Fibroblast of the conjunctiva (primary cell): ENCODE measurements at regions not wholly inside any gene's neighbourhood (a gene's known extent, or its start where the extent isn't known, plus 50 kb on each side); places are given as distances from the start of the nearest gene placed in this dataset.

Source experiments
- DNase-seq: peaks from one replicate; pipeline ENCODE4 v3.0.0-alpha.2; 2010; ENCODE audit warnings: low read depth

DNA sequence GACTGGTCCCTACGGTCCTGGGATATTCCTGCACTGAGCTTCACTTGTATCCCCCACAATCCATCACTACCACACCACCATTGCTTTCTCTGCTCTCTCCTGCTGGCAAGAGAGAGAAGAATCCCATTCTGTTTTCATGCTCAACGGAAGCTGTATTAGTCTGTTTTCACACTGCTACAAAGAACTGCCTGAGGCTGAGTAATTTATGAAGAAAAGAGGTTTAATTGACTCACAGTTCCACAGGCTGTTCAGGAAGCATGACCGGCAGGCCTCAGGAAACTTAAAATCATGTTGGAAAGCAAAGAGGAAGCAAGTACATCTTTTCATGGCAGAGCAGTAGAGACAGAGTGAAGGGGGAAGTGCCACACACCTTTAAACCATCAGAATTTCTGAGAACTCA lies 260.4 kb upstream of the LYZL1 start:
- DNase-seq, result no peak

DNA sequence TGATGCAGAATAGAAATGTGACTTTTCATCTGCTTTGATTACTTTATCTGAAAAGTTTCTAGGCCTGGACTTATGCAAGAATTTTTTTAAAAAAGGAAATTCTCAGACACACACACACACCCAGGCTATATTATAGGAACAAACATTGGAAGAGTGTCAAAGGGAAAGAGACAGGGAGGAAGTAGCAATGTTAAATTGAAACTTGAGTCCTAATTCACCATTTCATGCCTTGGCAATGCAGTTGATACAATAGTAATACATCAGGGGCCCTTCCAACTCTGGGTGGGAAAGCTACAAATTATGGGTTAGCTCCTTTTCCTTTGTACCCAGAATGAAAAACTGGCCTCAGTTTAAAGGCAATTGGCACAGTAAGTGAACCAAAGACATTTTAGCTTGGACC lies 258.0 kb upstream of the LYZL1 start:
- DNase-seq, result no peak

DNA sequence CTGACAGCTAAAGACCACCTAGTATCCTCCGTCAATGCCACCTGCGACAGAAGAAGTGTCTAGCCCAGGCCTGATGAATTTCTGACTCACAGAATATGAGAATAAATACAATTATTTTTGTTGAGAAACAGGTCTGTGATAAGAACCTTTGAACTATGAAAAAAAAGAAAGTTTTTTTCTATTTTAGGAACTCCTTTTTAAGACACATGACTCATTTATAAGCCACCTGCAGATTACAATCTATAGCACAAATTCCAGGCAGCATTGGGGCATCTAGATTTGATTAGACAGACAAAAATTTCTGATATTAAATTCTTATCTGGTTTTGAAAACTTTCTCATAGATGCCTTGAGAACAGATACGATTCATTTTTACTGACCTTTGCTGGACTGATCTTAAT lies 256.7 kb upstream of the LYZL1 start:
- DNase-seq, result no peak

DNA sequence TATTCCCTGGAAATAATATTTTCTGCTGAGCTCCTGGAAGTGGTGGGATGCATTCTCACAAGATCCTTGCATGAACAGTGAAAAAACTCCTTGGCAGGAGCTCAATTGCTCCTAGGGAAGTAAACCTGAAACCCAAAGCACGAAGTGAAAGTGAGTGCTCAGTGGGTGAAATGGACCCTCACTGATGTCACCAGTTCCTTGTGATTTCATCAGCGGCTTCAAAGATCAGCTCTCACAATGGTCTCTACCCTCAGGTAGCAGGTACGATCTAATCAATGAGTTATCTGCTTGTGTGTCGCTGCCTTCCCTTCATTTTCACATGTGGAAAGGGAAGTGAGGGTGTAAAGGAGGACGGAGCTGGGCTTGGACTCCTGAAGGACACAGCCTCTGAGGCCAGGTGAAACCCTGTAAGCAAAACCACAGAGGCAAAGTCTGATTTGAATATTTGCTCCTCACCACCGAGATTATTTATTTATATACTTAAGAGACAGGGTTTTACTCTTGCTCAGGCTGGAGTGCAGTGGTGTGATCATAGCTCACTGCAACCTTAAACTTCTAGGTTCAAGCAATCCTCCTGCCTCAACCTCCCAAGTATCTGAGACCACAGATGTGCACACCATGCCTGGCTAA lies 255.4 kb upstream of the LYZL1 start:
- no peak for DNase-seq

DNA sequence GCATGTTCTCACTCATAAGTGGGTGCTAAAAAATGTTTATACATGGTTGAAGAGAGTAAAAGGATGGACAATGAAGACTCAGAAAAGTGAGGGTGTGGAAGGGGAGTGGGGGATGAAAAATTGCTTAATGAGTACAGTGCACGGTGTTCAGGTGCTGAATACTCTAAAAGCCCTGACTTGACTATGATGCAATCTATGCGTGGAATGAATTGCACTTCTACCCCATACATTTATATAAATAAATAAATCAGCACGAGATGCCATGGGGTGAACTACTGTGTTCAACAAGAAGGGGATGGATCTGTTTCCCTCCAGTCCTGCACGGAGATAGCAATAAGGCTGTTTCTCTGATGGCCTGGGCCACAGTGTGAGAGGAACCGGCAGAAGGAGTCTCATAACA lies 254.3 kb upstream of the LYZL1 start:
- DNase-seq, result no peak

DNA sequence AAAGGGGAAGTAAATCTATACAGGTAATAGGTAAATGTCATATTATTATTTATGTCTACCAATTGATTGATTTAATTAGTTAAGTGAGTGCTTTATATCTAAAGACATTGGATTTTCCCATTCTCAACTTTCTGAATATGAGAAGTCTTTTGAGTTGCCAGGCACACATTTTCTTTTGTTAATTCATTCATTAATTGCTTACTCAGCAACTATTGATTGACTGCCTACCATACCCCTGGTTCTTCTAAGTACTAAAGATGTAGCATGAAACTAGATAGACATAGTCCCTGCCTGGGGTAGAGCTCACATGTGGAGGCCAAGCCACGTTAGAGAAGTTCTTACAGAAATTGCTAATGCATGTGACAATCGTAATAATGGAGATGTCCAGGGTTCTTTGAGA lies 253.1 kb upstream of the LYZL1 start:
- no peak for DNase-seq

DNA sequence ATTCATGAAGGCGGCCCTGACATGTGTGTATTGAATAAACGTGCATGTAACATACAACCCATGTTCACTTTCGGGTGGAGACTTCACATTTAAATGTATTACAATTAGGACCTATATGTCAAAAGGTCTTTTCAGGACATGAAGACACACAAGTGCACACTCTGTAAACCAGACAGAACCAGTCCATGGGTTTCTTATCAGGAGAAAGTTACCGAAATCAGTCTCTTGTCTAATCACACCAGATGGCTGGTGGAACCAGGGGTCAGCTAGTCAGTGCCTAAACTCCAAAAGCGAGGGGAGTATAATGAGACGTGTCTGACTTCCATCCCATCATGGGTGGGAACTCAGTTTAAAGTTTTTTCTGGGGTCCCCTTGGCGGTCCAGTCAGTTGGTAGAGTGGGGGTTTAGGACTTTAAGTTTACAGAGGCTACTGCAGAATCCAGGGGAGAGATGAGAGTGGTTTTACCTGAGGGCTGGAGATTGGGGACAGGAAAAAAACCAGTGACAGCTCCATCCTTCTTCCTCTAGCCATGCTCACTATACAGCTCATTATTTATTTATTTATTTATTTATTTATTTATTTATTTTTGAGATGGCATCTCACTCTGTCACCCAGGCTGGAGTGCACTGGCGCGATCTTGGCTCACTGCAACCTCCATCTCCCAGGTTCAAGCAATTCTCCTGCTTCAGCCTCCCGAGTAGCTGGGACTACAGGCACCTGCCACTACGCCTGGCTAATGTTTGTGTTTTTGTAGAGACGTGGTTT lies 251.3 kb upstream of the LYZL1 start:
- DNase-seq, result no peak

- no peak for DNase-seq
Observed at GRCh38 chr10:29039091-29039490, 249.8 kb upstream of the LYZL1 start.

DNA sequence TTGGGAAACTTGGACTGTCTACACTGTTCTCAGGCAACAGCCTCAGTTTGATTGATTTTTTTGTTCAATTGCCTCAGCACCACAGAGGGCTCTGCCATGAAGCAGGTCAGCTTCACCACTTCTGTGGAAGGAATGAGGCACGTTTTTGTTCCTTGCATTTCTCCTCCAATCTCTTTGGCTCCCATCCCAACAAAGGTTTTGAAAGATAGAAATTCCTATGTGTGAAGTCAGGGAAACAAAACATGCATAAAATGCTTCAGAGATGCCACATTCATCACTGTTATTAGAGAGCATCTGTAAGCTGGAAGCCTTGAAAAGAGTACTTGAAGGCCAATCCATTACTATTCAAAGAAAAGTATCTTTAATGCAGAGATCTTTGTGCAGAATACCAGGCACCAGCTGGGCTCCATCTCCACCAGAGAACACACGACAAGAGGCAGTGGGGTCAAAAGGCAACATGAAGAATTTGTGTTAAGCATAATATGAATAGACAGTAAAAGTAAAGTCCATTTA lies 249.1 kb upstream of the LYZL1 start:
- DNase-seq, result peak; percentile 46

DNA sequence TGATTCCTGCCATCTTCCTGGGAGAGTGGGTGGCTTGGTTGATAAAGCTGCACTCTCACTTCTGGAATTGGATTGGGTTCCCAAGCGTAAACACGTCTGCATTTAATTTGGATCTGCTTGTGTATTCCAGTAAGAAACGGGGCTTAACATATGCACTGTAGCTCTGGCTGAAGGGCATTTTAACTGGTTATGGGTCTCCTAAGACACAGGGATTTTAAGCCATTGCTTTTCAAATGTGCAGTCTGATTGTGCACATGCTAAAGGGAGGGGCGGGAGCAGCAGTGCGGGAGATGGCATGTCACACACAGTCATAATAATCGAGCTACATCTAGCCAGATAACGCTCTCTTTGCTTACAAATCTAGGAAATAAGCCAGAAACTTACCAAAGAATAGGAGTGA lies 247.3 kb upstream of the LYZL1 start:
- no peak for DNase-seq

- DNase-seq, result no peak
Observed at GRCh38 chr10:29048506-29048905, 240.4 kb upstream of the LYZL1 start.

GRCh38 chr10:29050081-29050480 lies 238.8 kb upstream of the LYZL1 start:
- no peak for DNase-seq

DNA sequence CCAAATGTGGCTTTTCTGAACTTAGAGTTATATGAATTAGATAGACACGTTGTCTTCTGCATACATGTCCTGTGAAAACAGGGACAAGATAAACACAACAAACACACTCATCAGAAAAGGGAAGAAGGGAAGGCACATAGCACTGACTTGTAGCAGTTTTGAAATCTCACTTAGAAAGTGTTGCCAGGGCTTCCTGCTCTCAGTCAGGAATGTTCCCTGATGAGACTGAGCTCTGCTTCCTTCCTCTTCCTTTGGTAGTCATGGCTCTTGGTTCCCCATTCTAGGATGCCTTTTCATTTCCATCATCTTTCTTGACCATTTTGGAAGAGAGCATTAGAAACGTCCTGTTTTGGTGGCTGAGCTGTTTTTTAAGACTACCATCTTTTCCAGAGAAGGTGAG lies 233.8 kb upstream of the LYZL1 start:
- no peak for DNase-seq

- no peak for DNase-seq
Observed at GRCh38 chr10:29056729-29057128, 232.1 kb upstream of the LYZL1 start.

DNA sequence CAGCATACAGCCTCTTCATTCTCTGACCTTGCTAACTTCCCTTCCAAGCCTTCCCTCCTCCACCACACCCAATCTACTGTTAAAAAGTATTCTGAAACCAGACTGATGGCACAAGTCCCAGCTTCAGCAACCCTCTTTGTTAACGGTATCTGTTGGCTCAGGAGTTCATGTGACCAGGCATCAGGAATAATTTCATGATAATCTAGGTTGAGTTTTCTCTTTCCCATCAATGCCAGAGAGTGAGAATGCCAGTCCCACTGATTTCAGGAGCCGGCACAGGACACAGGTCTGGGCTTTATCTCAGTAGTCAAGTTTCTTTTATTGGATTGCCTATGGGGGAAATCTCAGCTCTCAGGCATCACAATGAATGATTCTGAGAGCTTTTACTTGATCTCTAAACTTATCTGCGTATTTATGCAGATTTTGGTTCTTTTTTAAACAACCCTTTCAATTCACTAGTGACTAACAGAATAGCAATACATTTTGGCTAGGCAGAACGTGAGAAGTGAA lies 231.0 kb upstream of the LYZL1 start:
- no peak for DNase-seq

DNA sequence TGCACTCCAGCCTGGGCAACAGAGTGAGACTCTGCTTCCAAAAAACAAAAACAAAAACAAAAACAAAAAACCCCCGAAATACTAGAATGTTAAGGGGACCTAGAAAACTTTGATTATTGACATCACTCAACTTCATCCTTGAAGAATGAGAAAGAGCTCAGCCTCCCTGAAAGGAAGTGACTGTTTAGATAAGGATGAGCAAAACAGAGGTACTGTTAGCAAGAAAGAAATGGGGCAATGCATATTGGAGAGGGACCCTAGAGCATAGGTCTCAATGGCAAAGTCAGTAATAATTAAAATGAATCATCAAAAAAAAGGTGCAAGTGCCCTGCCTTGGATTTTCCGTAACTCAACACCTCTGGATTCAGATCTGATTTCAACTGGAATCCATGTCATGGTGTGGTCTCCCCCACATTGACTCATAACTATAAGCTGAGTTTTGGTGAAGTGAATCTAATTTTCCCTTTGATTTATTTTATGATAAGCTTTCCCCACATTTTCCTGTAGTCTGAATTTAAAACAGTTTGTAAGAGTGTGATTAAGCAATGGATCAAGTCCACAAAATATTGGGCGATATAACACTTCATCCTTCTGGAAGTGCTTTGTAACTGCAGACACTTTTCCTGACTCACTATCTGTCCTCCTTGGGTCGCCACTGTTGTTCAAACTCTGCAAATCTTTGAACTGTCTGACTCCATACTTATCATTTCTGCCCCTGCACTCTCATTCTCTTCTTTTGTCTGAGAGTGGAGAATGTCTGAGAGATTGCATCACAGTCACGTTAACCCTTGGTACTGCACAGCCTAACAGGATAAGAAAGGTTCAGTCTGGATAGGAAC lies 224.8 kb upstream of the LYZL1 start:
- DNase-seq, result no peak

DNA sequence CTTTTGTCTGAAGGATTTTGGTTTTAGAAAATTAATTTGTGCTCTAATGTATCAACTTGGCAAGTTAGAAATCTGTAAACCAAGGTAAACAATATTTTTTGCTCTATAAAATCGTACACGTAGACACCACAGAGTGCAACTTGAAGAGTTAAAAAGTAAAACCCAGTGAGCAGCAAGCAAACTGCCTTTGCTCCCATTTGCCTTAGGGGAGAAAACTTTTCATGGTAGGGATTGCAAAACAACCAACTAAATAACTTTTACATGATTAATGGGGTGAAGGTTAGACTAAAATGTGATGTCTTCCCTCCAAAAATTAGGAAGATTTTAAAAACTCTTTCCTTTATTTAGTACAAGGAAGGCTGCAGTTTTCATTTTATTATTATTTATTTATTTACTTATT lies 224.2 kb upstream of the LYZL1 start:
- no peak for DNase-seq

DNA sequence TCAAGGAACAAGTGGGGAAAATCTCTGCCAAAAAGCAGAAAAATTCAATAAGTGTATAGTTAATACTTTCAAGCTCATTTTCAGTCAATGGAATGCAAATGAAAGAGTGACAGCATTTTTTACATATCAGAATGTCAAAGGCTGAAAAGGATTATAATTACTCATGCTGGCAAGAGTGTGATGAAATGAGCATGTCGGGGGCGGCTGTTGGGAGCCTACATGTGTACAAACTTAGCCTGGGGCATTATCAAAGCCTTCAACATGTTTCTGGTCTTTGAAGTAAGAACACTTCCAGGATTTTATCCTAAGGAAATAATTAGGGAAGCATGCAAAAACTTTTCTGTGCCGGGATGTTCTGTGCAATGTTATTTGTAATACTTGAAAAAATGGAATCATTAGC lies 221.7 kb upstream of the LYZL1 start:
- peak; percentile 43 for DNase-seq

DNA sequence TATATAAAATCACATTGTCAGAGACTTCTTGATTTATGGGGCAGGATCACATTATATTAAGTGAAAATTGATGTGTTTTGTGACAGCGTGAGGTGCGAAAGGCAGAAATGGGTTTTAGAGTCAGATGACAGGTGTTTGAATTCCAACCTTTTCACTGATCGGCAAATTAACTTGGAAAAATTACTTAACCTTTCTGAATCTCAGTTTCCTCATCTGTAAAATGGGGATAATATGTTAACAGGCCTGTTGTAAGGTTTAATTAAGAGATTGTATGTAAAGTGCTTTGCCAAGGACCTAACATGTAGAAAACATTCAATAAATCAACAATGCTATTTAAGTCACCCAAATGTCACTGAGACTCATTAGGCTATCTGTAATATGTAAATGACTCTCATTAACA lies 221.2 kb upstream of the LYZL1 start:
- DNase-seq, result no peak

DNA sequence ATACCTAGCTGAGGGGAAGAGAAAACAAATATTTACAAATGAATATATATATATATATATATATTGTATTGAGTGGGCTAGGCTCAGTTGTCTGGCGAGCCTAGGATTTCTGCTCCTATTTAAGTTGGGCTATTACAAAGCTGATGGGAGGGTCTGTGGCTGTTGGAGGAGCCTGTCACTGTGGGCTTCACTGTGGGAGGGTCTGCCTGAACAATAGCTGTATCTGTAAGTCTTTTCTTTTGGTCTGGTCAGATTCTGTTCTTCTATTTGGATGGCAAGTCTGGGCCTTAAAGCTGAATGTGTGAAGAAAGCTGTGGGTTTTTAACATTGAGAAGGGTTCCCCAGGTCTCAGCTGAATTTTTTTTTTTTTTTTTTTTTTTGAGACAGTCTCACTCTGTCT lies 220.6 kb upstream of the LYZL1 start:
- DNase-seq, result no peak

- no peak for DNase-seq
Observed at GRCh38 chr10:29068966-29069365, 219.9 kb upstream of the LYZL1 start.

DNA sequence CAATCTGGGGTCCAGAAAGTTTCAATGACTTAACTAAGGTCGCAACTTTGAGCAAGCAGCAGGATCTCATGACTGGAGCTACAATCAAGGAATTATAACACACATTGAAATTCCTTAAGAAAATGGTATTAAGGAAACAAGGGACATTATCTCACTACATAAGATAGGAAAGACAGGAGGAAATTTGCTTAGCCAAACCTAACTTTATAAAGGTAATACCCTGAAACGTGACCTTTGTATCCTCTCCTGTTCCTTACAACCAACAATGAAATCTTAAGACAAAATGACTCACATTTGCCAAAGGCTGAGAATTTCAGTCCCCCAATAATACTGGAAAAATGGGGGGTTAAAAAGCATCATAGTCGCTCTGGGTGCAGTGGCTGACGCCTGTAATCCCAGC lies 218.9 kb upstream of the LYZL1 start:
- no peak for DNase-seq

DNA sequence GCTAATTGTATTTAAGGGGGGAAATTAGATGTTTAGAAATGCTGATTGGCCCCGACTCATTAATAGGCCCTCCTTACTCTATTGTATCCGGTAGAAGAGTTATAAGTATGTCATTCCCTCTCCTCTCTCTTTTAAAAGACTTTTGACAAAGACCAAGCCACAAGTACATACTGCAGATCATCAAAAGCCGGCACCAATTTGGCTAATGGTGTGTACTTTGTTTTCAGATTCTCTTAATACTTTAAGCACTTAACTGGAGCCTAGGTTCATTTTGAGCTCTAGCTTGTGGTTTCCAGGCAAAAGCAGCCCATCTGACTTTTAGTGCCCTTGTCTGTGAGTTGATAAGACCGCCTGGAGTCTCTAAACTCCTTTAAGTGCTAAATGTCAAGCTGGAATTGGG lies 210.0 kb upstream of the LYZL1 start:
- no peak for DNase-seq
